ENCODE measurements at regions not wholly inside any gene's neighbourhood (a gene's known extent, or its start where the extent isn't known, plus 50 kb on each side); places are given as distances from the start of the nearest gene placed in this dataset.

GRCh38 chr1:60386249-60386648, 312.7 kb upstream of the C1orf87 start:
- no peak overlapping the region for H3K27ac Mint-ChIP-seq (ENCODE audit: unreplicated experiment)
- no peaks in the 10 kb centered on the region for H3K4me1 Mint-ChIP-seq (ENCODE audit: unreplicated experiment)
- TF ChIP-seq CTCF (IDR thresholded peaks at IDR 0.05; ENCODE audit: unreplicated experiment), result no peak
- H3K36me3 Mint-ChIP-seq (ENCODE audit: low read depth, unreplicated experiment), result no peaks in the 10 kb centered on the region
- no peak for DNase-seq (ENCODE audit: low spot score)
- H3K27me3 Mint-ChIP-seq (ENCODE audit: unreplicated experiment), result no peaks in the 10 kb centered on the region
- no peaks in the 10 kb centered on the region for H3K9me3 Mint-ChIP-seq (ENCODE audit: unreplicated experiment)
- no peak overlapping the region for H3K4me3 Mint-ChIP-seq (ENCODE audit: unreplicated experiment)

- H3K36me3 Mint-ChIP-seq (ENCODE audit: low read depth, unreplicated experiment), result no peaks in the 10 kb centered on the region
- no peak overlapping the region for H3K4me3 Mint-ChIP-seq (ENCODE audit: unreplicated experiment)
- H3K27me3 Mint-ChIP-seq (ENCODE audit: unreplicated experiment), result no peaks in the 10 kb centered on the region
- no peaks in the 10 kb centered on the region for H3K4me1 Mint-ChIP-seq (ENCODE audit: unreplicated experiment)
- no peak for DNase-seq (ENCODE audit: low spot score)
- no peak overlapping the region for H3K27ac Mint-ChIP-seq (ENCODE audit: unreplicated experiment)
- no peak for TF ChIP-seq CTCF (IDR thresholded peaks at IDR 0.05; ENCODE audit: unreplicated experiment)
- H3K9me3 Mint-ChIP-seq (ENCODE audit: unreplicated experiment), result no peaks in the 10 kb centered on the region
These were observed 302.6 kb upstream of the C1orf87 start for GRCh38 chr1:60376196-60376595.

- no peaks in the 10 kb centered on the region for H3K36me3 Mint-ChIP-seq (ENCODE audit: low read depth, unreplicated experiment)
- no peak overlapping the region for H3K4me3 Mint-ChIP-seq (ENCODE audit: unreplicated experiment)
- no peaks in the 10 kb centered on the region for H3K27me3 Mint-ChIP-seq (ENCODE audit: unreplicated experiment)
- no peaks in the 10 kb centered on the region for H3K4me1 Mint-ChIP-seq (ENCODE audit: unreplicated experiment)
- no peak for TF ChIP-seq CTCF (IDR thresholded peaks at IDR 0.05; ENCODE audit: unreplicated experiment)
- H3K27ac Mint-ChIP-seq (ENCODE audit: unreplicated experiment), result no peak overlapping the region
- H3K9me3 Mint-ChIP-seq (ENCODE audit: unreplicated experiment), result no peaks in the 10 kb centered on the region
- no peak for DNase-seq (ENCODE audit: low spot score)
These were observed 301.0 kb upstream of the C1orf87 start for GRCh38 chr1:60374537-60374936.

GRCh38 chr1:60367532-60367931, 294.0 kb upstream of the C1orf87 start:
- H3K27ac Mint-ChIP-seq (ENCODE audit: unreplicated experiment), result no peak overlapping the region
- no peaks in the 10 kb centered on the region for H3K36me3 Mint-ChIP-seq (ENCODE audit: low read depth, unreplicated experiment)
- peak; percentile 10 for DNase-seq (ENCODE audit: low spot score)
- no peak overlapping the region for H3K4me3 Mint-ChIP-seq (ENCODE audit: unreplicated experiment)
- peaks cover 2% of the 10 kb centered on the region for H3K27me3 Mint-ChIP-seq (ENCODE audit: unreplicated experiment)
- H3K9me3 Mint-ChIP-seq (ENCODE audit: unreplicated experiment), result no peaks in the 10 kb centered on the region
- peaks cover 5% of the 10 kb centered on the region for H3K4me1 Mint-ChIP-seq (ENCODE audit: unreplicated experiment)
- TF ChIP-seq CTCF (IDR thresholded peaks at IDR 0.05; ENCODE audit: unreplicated experiment), result no peak

GRCh38 chr1:60359431-60359830, 285.9 kb upstream of the C1orf87 start:
- no peak for TF ChIP-seq CTCF (IDR thresholded peaks at IDR 0.05; ENCODE audit: unreplicated experiment)
- Mint-ChIP-seq H3K27ac (ENCODE audit: unreplicated experiment) (no peak overlapping the region), H3K4me3 (ENCODE audit: unreplicated experiment) (no peak overlapping the region), H3K27me3 (ENCODE audit: unreplicated experiment) (no peaks in the 10 kb centered on the region), H3K9me3 (ENCODE audit: unreplicated experiment) (no peaks in the 10 kb centered on the region), H3K4me1 (ENCODE audit: unreplicated experiment) (no peaks in the 10 kb centered on the region), H3K36me3 (ENCODE audit: low read depth, unreplicated experiment) (no peaks in the 10 kb centered on the region)
- no peak for DNase-seq (ENCODE audit: low spot score)

All from endothelial cell (in vitro differentiated cells).